Skin epidermis (tissue), 12 donors: ENCODE measurements at regions not wholly inside any gene's neighbourhood (a gene's known extent, or its start where the extent isn't known, plus 50 kb on each side); places are given as distances from the start of the nearest gene placed in this dataset.
"Not testable (repeated sequence)": the region's sequence is repeated elsewhere in the genome, so short reads cannot be mapped to it uniquely, and the experiment has no call there.

Source experiments
- H3K27ac ChIP-seq, 21 experiments: fragments of 200-600 bp; sonication (generic) in 11 of 21; one replicate each; pipeline ENCODE4 v1.5.0; 2020; ENCODE audit warnings: mild to moderate bottlenecking in 3 of 21, inconsistent platforms in 2 of 21, moderate library complexity in 2 of 21
- H3K4me3 ChIP-seq, 7 experiments: fragments of 200-600 bp; sonication (generic) in 2 of 7; one replicate each; pipeline ENCODE4 v1.5.0; 2020; ENCODE audit warnings: inconsistent platforms in 2 of 7, mild to moderate bottlenecking in 2 of 7, moderate library complexity in 1 of 7

GRCh38 chr2:238518821-238519186 lies 92.1 kb downstream of the ASB1 start:
- peak overlapping the region in 18 of 21 experiments; percentile 3 to 87 (median 68) for H3K27ac ChIP-seq
- H3K4me3 ChIP-seq = no peak overlapping the region

GRCh38 chr2:238520359-238520886 lies 93.7 kb downstream of the ASB1 start:
- Histone ChIP-seq H3K4me3 (no peak overlapping the region), H3K27ac (peak overlapping the region in 3 of 21 experiments; percentile 31 to 87 (median 85))

- H3K4me3 ChIP-seq = no peak overlapping the region
Measured at GRCh38 chr2:238521002-238521401, 94.3 kb downstream of the ASB1 start.

GRCh38 chr2:238521870-238522269 lies 95.1 kb downstream of the ASB1 start:
- Histone ChIP-seq H3K27ac (peak overlapping the region in 1 of 21 experiments; percentile 58), H3K4me3 (no peak overlapping the region)

More at GRCh38 chr2:238521002-238521401, 94.3 kb downstream of the ASB1 start:
- no peak overlapping the region for H3K27ac ChIP-seq

GRCh38 chr2:238523158-238524110 lies 96.7 kb downstream of the ASB1 start:
- Histone ChIP-seq H3K4me3 (no peak overlapping the region), H3K27ac (peak overlapping the region in 13 of 21 experiments; percentile 1 to 80 (median 51))

GRCh38 chr2:238524426-238524983 lies 97.8 kb downstream of the ASB1 start:
- Histone ChIP-seq H3K27ac (peak overlapping the region in 5 of 21 experiments; percentile 47 to 80 (median 67)), H3K4me3 (no peak overlapping the region)

GRCh38 chr2:238525990-238526389 lies 99.3 kb downstream of the ASB1 start:
- no peak overlapping the region for H3K27ac ChIP-seq
- H3K4me3 ChIP-seq = no peak overlapping the region

GRCh38 chr2:238527565-238527964 lies 100.8 kb downstream of the ASB1 start:
- no peak overlapping the region for H3K27ac ChIP-seq
- H3K4me3 ChIP-seq = no peak overlapping the region

- Histone ChIP-seq H3K27ac (peak overlapping the region in 1 of 21 experiments; percentile 17), H3K4me3 (no peak overlapping the region)
Measured at GRCh38 chr2:238528953-238529781, 102.4 kb downstream of the ASB1 start.

- not testable (repeated sequence) for H3K27ac ChIP-seq, H3K4me3 ChIP-seq
Measured at GRCh38 chr2:238531017-238531645, 104.4 kb downstream of the ASB1 start.

- H3K4me3 ChIP-seq, H3K27ac ChIP-seq: not testable (repeated sequence)
Measured at GRCh38 chr2:238543732-238544131, 117.0 kb downstream of the ASB1 start.

- Histone ChIP-seq H3K27ac (no peak overlapping the region), H3K4me3 (no peak overlapping the region)
Measured at GRCh38 chr2:238548902-238549462, 122.3 kb downstream of the ASB1 start.

GRCh38 chr2:238549866-238550265 lies 123.1 kb downstream of the ASB1 start:
- Histone ChIP-seq H3K27ac (no peak overlapping the region), H3K4me3 (no peak overlapping the region)

- no peak overlapping the region for H3K4me3 ChIP-seq
- H3K27ac ChIP-seq = no peak overlapping the region
Measured at GRCh38 chr2:238551091-238551490, 124.4 kb downstream of the ASB1 start.

GRCh38 chr2:238552226-238552625 lies 125.5 kb downstream of the ASB1 start:
- Histone ChIP-seq H3K27ac (no peak overlapping the region), H3K4me3 (no peak overlapping the region)

- Histone ChIP-seq H3K27ac (no peak overlapping the region), H3K4me3 (no peak overlapping the region)
Measured at GRCh38 chr2:238553159-238553558, 126.4 kb downstream of the ASB1 start.

- Histone ChIP-seq H3K27ac (no peak overlapping the region), H3K4me3 (no peak overlapping the region)
Measured at GRCh38 chr2:238554468-238555315, 128.0 kb downstream of the ASB1 start.
